IMR-90 (cell line): ENCODE measurements at regions not wholly inside any gene's neighbourhood (a gene's known extent, or its start where the extent isn't known, plus 50 kb on each side); places are given as distances from the start of the nearest gene placed in this dataset.

Experiments used
- ATAC-seq: fragments of 200-7000 bp; cut with Tn5 transposase; 2 replicates; pipeline ENCODE4 v1.9.1; 2020; ENCODE audit warnings: low read depth, mild to moderate bottlenecking, moderate library complexity
- BruUV-seq: library from RNA; stranded (reverse); fragments of 400-500 nt; replicated peaks from 2 replicates; lab custom pipeline; 2021; lab: Mats Ljungman, UMichigan
- CTCF ChIA-PET: fragments of 300-600 bp; formaldehyde crosslinking; extraction: SDS; loops from one replicate; lab custom pipeline; 2021; ENCODE audit warnings: antibody characterized with exemption; lab: Yijun Ruan, JAX
- POLR2A ChIA-PET: fragments of 300-600 bp; sonication (Branson Sonifier 250); formaldehyde crosslinking; loops from one replicate; lab custom pipeline; 2022; ENCODE audit warnings: antibody characterized with exemption; ENCODE audit not compliant: unreplicated experiment; lab: Charles Lee
- DNase-seq: peaks from one replicate; pipeline ENCODE4 v3.0.0; 2013
- H2AFZ ChIP-seq: replicated peaks from 2 replicates; pipeline ENCODE3; 2013; ENCODE audit warnings: low read length, mild to moderate bottlenecking; ENCODE audit not compliant: poor library complexity
- H2AK5ac ChIP-seq: 2 replicates; pipeline ENCODE4 v1.6.1; 2013; ENCODE audit warnings: low read depth, low read length, inconsistent platforms
- H2AK9ac ChIP-seq: replicated peaks from 2 replicates; pipeline ENCODE3; 2013; ENCODE audit warnings: mild to moderate bottlenecking, low read depth, low read length, moderate library complexity; ENCODE audit not compliant: poor library complexity
- H2BK120ac ChIP-seq: 2 replicates; pipeline ENCODE4 v1.6.1; 2013; ENCODE audit warnings: low read depth, low read length, inconsistent platforms
- H2BK15ac ChIP-seq: 3 replicates; pipeline ENCODE4 v1.6.1; 2013; ENCODE audit warnings: low read depth, low read length, inconsistent platforms
- H2BK20ac ChIP-seq: 2 replicates; pipeline ENCODE4 v1.6.1; 2013; ENCODE audit warnings: low read depth, mild to moderate bottlenecking, inconsistent platforms, low read length, moderate library complexity
- H2BK5ac ChIP-seq: 2 replicates; pipeline ENCODE4 v1.6.1; 2013; ENCODE audit warnings: mild to moderate bottlenecking, low read depth, low read length, inconsistent platforms; ENCODE audit not compliant: poor library complexity, severe bottlenecking
- H3K14ac ChIP-seq: replicated peaks from 2 replicates; pipeline ENCODE4 v1.6.1; 2013; ENCODE audit warnings: low read depth, low read length, inconsistent platforms
- H3K18ac ChIP-seq: 2 replicates; pipeline ENCODE4 v1.6.1; 2013; ENCODE audit warnings: low read depth, low read length, control low read depth
- H3K23ac ChIP-seq: 2 replicates; pipeline ENCODE4 v1.6.1; 2013; ENCODE audit warnings: low read depth, low read length, inconsistent platforms
- H3K27ac ChIP-seq: 2 replicates; pipeline ENCODE4 v1.5.1; 2013; ENCODE audit warnings: mild to moderate bottlenecking, control low read depth, low read length; ENCODE audit not compliant: insufficient read depth
- H3K27me3 ChIP-seq: 2 replicates; pipeline ENCODE4 v1.6.1; 2013; ENCODE audit warnings: low read length; ENCODE audit not compliant: control insufficient read depth, insufficient read depth
- H3K36me3 ChIP-seq: 2 replicates; pipeline ENCODE4 v1.6.1; 2013; ENCODE audit warnings: low read length, mixed read lengths; ENCODE audit not compliant: control insufficient read depth, insufficient read depth
- H3K4ac ChIP-seq: 2 replicates; pipeline ENCODE4 v1.6.1; 2013; ENCODE audit warnings: low read depth, low read length, inconsistent platforms
- H3K4me1 ChIP-seq: 2 replicates; pipeline ENCODE4 v1.6.1; 2013; ENCODE audit warnings: low read length, mixed read lengths; ENCODE audit not compliant: control insufficient read depth, insufficient read depth
- H3K4me2 ChIP-seq: 2 replicates; pipeline ENCODE4 v1.6.1; 2013; ENCODE audit warnings: low read depth, mild to moderate bottlenecking, control low read depth, low read length, moderate library complexity
- H3K4me3 ChIP-seq: 2 replicates; pipeline ENCODE4 v1.5.1; 2013; ENCODE audit warnings: low read depth, mild to moderate bottlenecking, control low read depth, low read length, moderate library complexity; ENCODE audit not compliant: insufficient read depth
- H3K56ac ChIP-seq: 2 replicates; pipeline ENCODE4 v1.6.1; 2013; ENCODE audit warnings: low read length, inconsistent platforms; ENCODE audit not compliant: insufficient read depth; ENCODE audit errors: extremely low read depth
- H3K79me1 ChIP-seq, 2 experiments: 2 replicates each; pipeline ENCODE4 v1.6.1; 2013; ENCODE audit warnings: low read length in 2 of 2, inconsistent platforms in 1 of 2, low read depth in 1 of 2
- H3K9ac ChIP-seq: 2 replicates; pipeline ENCODE4 v1.6.1; 2013; ENCODE audit warnings: low read depth, low read length, control low read depth
- H3K9me1 ChIP-seq: 2 replicates; pipeline ENCODE4 v1.6.1; 2013; ENCODE audit warnings: low read length, inconsistent platforms; ENCODE audit not compliant: insufficient read depth
- H3K9me3 ChIP-seq: 2 replicates; pipeline ENCODE4 v1.6.1; 2013; ENCODE audit warnings: low read length; ENCODE audit not compliant: control insufficient read depth, insufficient read depth
- H4K20me1 ChIP-seq: 2 replicates; pipeline ENCODE4 v1.6.1; 2013; ENCODE audit warnings: low read length, inconsistent platforms; ENCODE audit not compliant: insufficient read depth
- H4K5ac ChIP-seq: 2 replicates; pipeline ENCODE4 v1.6.1; 2013; ENCODE audit warnings: mild to moderate bottlenecking, low read depth, low read length, control low read depth
- H4K8ac ChIP-seq, 2 experiments: 2 replicates each; pipeline ENCODE4 v1.6.1; 2013; ENCODE audit warnings: low read depth in 2 of 2, low read length in 2 of 2, control low read depth in 1 of 2, inconsistent platforms in 1 of 2
- H4K91ac ChIP-seq: 2 replicates; pipeline ENCODE4 v1.6.1; 2013; ENCODE audit warnings: low read depth, low read length, inconsistent platforms; ENCODE audit not compliant: insufficient read depth
- CHD1 ChIP-seq: IDR thresholded peaks from 2 replicates; pipeline ENCODE4 v1.6.1; 2012; ENCODE audit warnings: low read depth, low read length, improper control_type of control experiment
- CTCF ChIP-seq: conservative IDR thresholded peaks from 2 replicates; pipeline ENCODE4 v1.5.1; 2012; ENCODE audit warnings: mild to moderate bottlenecking, low read depth, low read length, improper control_type of control experiment
- ELK1 ChIP-seq: fragments of 150-350 bp; IDR thresholded peaks from 2 replicates; pipeline ENCODE4 v1.6.1; 2016; ENCODE audit warnings: low read depth, mild to moderate bottlenecking, low read length, moderate library complexity, borderline replicate concordance
- FOS ChIP-seq: fragments of 150-350 bp; IDR thresholded peaks from 2 replicates; pipeline ENCODE4 v1.6.1; 2016; ENCODE audit warnings: low read depth, low read length
- MAFK ChIP-seq: IDR thresholded peaks from 2 replicates; pipeline ENCODE4 v1.6.1; 2012; ENCODE audit warnings: low read depth, low read length, improper control_type of control experiment
- RAD21 ChIP-seq: IDR thresholded peaks from 2 replicates; pipeline ENCODE4 v1.6.1; 2012; ENCODE audit warnings: low read length, improper control_type of control experiment
- dilution Hi-C: fragments of 300-500 bp; cut with HindIII; formaldehyde crosslinking; loops from one replicate; pipeline ENCODE4 v1.14.3; 2018; ENCODE audit warnings: low sequenced_read_pairs; ENCODE audit not compliant: unreplicated experiment
- in situ Hi-C: fragments of 300-500 bp; cut with MboI; formaldehyde crosslinking; loops from 3 replicates; pipeline ENCODE4 v1.14.3; 2019; ENCODE audit warnings: low sequenced_read_pairs, inconsistent platforms, mixed read lengths
- intact Hi-C: fragments of 100-400 bp; cut with micrococcal nuclease; formaldehyde crosslinking; loops from 2 replicates; pipeline ENCODE4 v1.10.0; 2022

GRCh38 chr7:85342781-85343180, 155.9 kb upstream of the SEMA3D start:
- Histone ChIP-seq H2BK5ac (no peak overlapping the region), H3K18ac (no peak overlapping the region), H2BK20ac (no peak overlapping the region), H4K91ac (no peak overlapping the region), H4K8ac (no peak overlapping the region), H2AK5ac (no peak overlapping the region), H3K23ac (no peak overlapping the region), H2BK120ac (no peak overlapping the region), H3K79me1 (no peaks in the 10 kb centered on the region), H3K4me2 (no peak overlapping the region), H3K4me3 (no peak overlapping the region), H3K9me3 (no peaks in the 10 kb centered on the region), H2BK15ac (no peak overlapping the region), H3K56ac (no peak overlapping the region), H3K27me3 (no peaks in the 10 kb centered on the region), H3K36me3 (no peaks in the 10 kb centered on the region), H4K5ac (no peak overlapping the region), H3K14ac (no peak overlapping the region), H3K4ac (no peak overlapping the region), H3K9ac (no peak overlapping the region), H2AFZ (no peak overlapping the region), H2AK9ac (no peak overlapping the region), H3K4me1 (no peaks in the 10 kb centered on the region), H3K9me1 (no peaks in the 10 kb centered on the region), H4K20me1 (no peaks in the 10 kb centered on the region), H3K27ac (no peak overlapping the region)
- no peak for ATAC-seq
- no TSS peak for BruUV-seq
- TF ChIP-seq RAD21, result no peak
- no peak for TF ChIP-seq CHD1
- no peak for TF ChIP-seq FOS
- TF ChIP-seq ELK1, result no peak
- no peak for TF ChIP-seq MAFK
- no peak for TF ChIP-seq CTCF
- in situ Hi-C loops (no loop called here), intact Hi-C loops (no loop called here), dilution Hi-C loops (no loop called here)
- ChIA-PET CTCF (no interaction called here), POLR2A (no interaction called here)
- no peak for DNase-seq
